GM18498 (cell line): ENCODE measurements at regions not wholly inside any gene's neighbourhood (a gene's known extent, or its start where the extent isn't known, plus 50 kb on each side); places are given as distances from the start of the nearest gene placed in this dataset.
"Not testable (repeated sequence)": the region's sequence is repeated elsewhere in the genome, so short reads cannot be mapped to it uniquely, and the experiment has no call there.

Experiments used
- ATAC-seq: cut with Tn5 transposase; IDR thresholded peaks from one replicate; pipeline ENCODE4 v1.9.1; 2021; ENCODE audit warnings: mild to moderate bottlenecking, moderate library complexity; ENCODE audit not compliant: unreplicated experiment

- ATAC-seq: no peak
Measured at GRCh38 chr4:120317713-120318112, 251.1 kb upstream of the MAD2L1 start.

- no peak for ATAC-seq
Measured at GRCh38 chr4:120316416-120316815, 249.8 kb upstream of the MAD2L1 start.

GRCh38 chr4:120314969-120315368, 248.3 kb upstream of the MAD2L1 start:
- no peak for ATAC-seq

- ATAC-seq: no peak
Measured at GRCh38 chr4:120304801-120305200, 238.2 kb upstream of the MAD2L1 start.

GRCh38 chr4:120299631-120300030, 233.0 kb upstream of the MAD2L1 start:
- ATAC-seq: no peak

- no peak for ATAC-seq
Measured at GRCh38 chr4:120293341-120293740, 226.7 kb upstream of the MAD2L1 start.

- ATAC-seq: no peak
Measured at GRCh38 chr4:120291541-120291940, 224.9 kb upstream of the MAD2L1 start.

GRCh38 chr4:120290553-120290952, 223.9 kb upstream of the MAD2L1 start:
- ATAC-seq: no peak

- ATAC-seq: no peak
Measured at GRCh38 chr4:120286813-120287212, 220.2 kb upstream of the MAD2L1 start.

GRCh38 chr4:120281581-120281980, 214.9 kb upstream of the MAD2L1 start:
- no peak for ATAC-seq

- ATAC-seq: no peak
Measured at GRCh38 chr4:120277391-120277790, 210.7 kb upstream of the MAD2L1 start.

- no peak for ATAC-seq
Measured at GRCh38 chr4:120266602-120267001, 200.0 kb upstream of the MAD2L1 start.

- ATAC-seq: no peak
Measured at GRCh38 chr4:120263618-120264017, 197.0 kb upstream of the MAD2L1 start.

GRCh38 chr4:120261117-120261516, 194.5 kb upstream of the MAD2L1 start:
- no peak for ATAC-seq

GRCh38 chr4:120256112-120256775, 189.6 kb upstream of the MAD2L1 start:
- not testable (repeated sequence) for ATAC-seq

- no peak for ATAC-seq
Measured at GRCh38 chr4:120238277-120238973, 171.8 kb upstream of the MAD2L1 start.

GRCh38 chr4:120236873-120237272, 170.2 kb upstream of the MAD2L1 start:
- ATAC-seq: no peak

GRCh38 chr4:120232050-120232449, 165.4 kb upstream of the MAD2L1 start:
- no peak for ATAC-seq

GRCh38 chr4:120228086-120228485, 161.4 kb upstream of the MAD2L1 start:
- ATAC-seq: no peak

- no peak for ATAC-seq
Measured at GRCh38 chr4:120227554-120227953, 160.9 kb upstream of the MAD2L1 start.

- ATAC-seq: no peak
Measured at GRCh38 chr4:120225527-120225926, 158.9 kb upstream of the MAD2L1 start.

GRCh38 chr4:120218981-120219380, 152.3 kb upstream of the MAD2L1 start:
- ATAC-seq: no peak

GRCh38 chr4:120215350-120215749, 148.7 kb upstream of the MAD2L1 start:
- ATAC-seq: no peak
